ENCODE measurements at regions not wholly inside any gene's neighbourhood (a gene's known extent, or its start where the extent isn't known, plus 50 kb on each side); places are given as distances from the start of the nearest gene placed in this dataset.
"Not testable (repeated sequence)": the region's sequence is repeated elsewhere in the genome, so short reads cannot be mapped to it uniquely, and the experiment has no call there.

DNA sequence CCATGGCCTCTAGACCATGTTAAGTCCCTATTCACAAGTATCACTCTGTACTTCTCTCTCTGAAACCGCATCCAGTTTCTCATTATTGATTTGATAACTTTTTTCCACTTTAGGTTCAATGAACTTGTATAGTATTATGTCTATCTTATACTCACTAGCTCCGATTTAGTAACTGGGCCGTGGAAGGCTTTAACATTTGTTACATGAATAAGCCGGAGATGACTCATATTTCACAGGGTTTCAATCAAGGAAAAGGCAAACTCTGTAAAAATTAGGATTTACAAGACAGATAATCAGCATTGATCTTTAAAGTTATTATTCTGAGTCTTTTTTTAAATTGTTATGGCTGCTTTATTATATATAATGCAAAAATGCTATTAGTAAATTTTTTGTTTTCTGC, 662.2 kb upstream of the CNTN5 start:
- POLR2A ChIA-PET = no interaction called here
- TF ChIP-seq CTBP1 (IDR thresholded peaks at IDR 0.05; ENCODE audit: borderline replicate concordance) (no peak), NFRKB (IDR thresholded peaks at IDR 0.05) (no peak), BHLHE40 (IDR thresholded peaks at IDR 0.05; ENCODE audit: borderline replicate concordance) (no peak), TARDBP (IDR thresholded peaks at IDR 0.05) (no peak), SUZ12 (IDR thresholded peaks at IDR 0.05) (no peak), SP1 (IDR thresholded peaks at IDR 0.05) (no peak), FOXK2 (IDR thresholded peaks at IDR 0.05) (no peak), ELF4 (IDR thresholded peaks at IDR 0.05) (no peak), ZNF384 (IDR thresholded peaks at IDR 0.05) (no peak), L3MBTL2 (conservative IDR thresholded peaks at IDR 0.05) (no peak), FOXM1 (IDR thresholded peaks at IDR 0.05; ENCODE audit: borderline replicate concordance) (no peak), LEF1 (IDR thresholded peaks at IDR 0.05; ENCODE audit: borderline replicate concordance) (no peak), FOXA1 (IDR thresholded peaks at IDR 0.05) (no peak), HDGF (IDR thresholded peaks at IDR 0.05; ENCODE audit: borderline replicate concordance) (no peak)
- TF ChIP-seq, protein P1, sequence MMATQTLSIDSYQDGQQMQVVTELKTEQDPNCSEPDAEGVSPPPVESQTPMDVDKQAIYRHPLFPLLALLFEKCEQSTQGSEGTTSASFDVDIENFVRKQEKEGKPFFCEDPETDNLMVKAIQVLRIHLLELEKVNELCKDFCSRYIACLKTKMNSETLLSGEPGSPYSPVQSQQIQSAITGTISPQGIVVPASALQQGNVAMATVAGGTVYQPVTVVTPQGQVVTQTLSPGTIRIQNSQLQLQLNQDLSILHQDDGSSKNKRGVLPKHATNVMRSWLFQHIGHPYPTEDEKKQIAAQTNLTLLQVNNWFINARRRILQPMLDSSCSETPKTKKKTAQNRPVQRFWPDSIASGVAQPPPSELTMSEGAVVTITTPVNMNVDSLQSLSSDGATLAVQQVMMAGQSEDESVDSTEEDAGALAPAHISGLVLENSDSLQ (IDR thresholded peaks at IDR 0.05) = no peak
- CTCF ChIA-PET = no interaction called here
- DNase-seq (ENCODE audit: extremely low spot score) = no peak

DNA sequence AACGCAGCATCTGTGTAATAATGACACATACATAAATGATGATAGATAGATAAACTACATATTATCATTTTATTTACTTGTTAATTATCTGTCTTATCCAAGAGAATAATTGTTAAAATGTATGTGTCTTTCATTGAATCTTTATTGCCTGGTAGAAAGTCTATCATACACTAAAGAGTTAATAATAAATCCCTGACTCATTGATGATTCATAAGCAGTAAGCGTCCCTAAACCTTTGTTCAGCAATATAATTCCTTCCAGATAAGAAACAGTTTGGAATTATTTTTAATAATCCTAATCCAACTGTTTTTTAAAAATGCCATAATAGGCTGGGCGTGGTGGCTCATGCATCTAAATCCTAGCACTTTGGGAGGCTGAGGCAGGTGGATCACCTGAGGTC, 655.6 kb upstream of the CNTN5 start:
- DNase-seq (ENCODE audit: extremely low spot score) = no peak
- TF ChIP-seq ARNT (IDR thresholded peaks at IDR 0.05) (no peak), SUZ12 (IDR thresholded peaks at IDR 0.05) (no peak), BHLHE40 (IDR thresholded peaks at IDR 0.05; ENCODE audit: borderline replicate concordance) (no peak), ZNF384 (IDR thresholded peaks at IDR 0.05) (no peak), TARDBP (IDR thresholded peaks at IDR 0.05) (no peak), L3MBTL2 (conservative IDR thresholded peaks at IDR 0.05) (no peak)

DNA sequence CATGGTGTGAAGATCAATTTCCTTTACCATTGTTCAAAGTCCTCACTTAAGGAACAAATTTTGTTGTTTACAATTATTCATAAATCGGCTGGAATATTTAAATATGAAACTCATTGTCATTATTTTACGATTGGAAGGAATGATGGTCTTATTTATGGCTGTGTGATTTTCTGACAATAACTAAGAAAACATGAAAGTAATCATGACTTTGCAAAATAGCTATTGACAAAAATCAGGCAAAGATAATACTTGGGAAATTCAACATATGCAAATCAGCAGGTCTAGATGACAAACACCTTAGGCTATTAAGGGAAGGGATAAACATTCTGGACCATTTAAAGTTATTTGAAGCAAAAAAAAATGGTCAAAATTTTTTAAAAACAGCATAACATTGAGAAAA, 654.8 kb upstream of the CNTN5 start:
- TF ChIP-seq ARNT (IDR thresholded peaks at IDR 0.05) (no peak), TARDBP (IDR thresholded peaks at IDR 0.05) (no peak), BHLHE40 (IDR thresholded peaks at IDR 0.05; ENCODE audit: borderline replicate concordance) (no peak), L3MBTL2 (conservative IDR thresholded peaks at IDR 0.05) (no peak), SUZ12 (IDR thresholded peaks at IDR 0.05) (no peak), ZNF384 (IDR thresholded peaks at IDR 0.05) (no peak)
- ChIA-PET POLR2A (no interaction called here), CTCF (no interaction called here)
- DNase-seq (ENCODE audit: extremely low spot score) = no peak

More for the DNA sequence above, 655.6 kb upstream of the CNTN5 start:
- ChIA-PET CTCF (no interaction called here), POLR2A (no interaction called here)

DNA sequence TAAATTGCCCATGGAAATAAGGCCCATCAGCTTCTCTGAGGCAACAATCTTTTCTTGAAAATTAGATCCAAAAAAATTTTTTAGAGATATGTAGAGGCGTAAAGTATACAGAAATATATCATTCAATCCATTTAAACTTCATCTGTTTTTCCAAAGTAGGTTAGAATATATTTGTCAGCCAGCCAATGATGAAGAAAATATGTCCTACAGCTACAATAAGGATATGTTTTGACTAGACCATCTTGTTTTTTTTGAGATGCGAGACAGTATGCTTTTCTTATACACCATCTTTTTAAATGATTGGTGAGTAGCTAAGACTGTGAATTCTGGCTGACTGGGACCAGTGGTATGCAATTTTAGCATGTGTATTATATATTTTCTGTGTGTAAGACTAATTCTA, 630.4 kb upstream of the CNTN5 start:
- ChIA-PET CTCF (no interaction called here), POLR2A (no interaction called here)
- TF ChIP-seq BHLHE40 (IDR thresholded peaks at IDR 0.05; ENCODE audit: borderline replicate concordance) (no peak), LEF1 (IDR thresholded peaks at IDR 0.05; ENCODE audit: borderline replicate concordance) (no peak)
- no peak for DNase-seq (ENCODE audit: extremely low spot score)

DNA sequence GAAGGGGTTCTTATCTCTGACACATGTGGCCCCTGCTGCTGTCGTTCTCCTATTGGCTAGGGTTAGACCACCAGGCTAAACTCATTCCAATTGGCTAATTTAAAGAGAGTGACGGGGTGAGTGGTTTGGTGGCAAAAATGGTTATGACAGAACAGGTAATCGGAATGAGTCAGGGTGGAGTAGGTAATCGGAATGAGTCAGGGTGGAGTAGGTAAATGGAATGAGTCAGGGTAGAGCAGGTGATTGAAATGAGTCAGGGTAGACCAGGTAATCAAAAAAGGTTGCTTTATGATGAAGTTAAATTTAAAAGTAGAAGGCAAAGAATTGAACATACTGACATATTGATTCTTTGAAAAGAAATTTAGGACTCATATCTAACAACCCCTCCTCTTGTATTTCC, 626.2 kb upstream of the CNTN5 start:
- CTCF ChIA-PET; POLR2A ChIA-PET; DNase-seq (ENCODE audit: extremely low spot score): not testable (repeated sequence)

DNA sequence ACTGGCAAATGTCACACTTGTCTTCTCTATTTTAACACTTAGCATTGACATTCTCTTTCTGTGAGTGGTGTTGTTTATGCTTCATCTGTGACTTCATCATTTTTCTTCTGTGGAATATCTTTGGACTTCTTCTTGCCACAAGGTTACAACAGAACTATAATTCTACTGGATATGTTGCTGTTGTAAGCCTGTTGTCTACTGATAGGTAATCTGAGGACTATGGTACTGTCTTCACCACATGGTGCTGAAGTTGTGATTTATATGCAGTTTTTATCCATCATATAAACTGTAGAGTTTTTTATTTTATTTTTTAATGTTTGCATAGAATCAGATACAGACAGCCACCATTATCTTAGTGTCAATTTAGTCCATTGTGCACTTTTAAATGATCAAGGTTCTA, 622.2 kb upstream of the CNTN5 start:
- DNase-seq (ENCODE audit: extremely low spot score) = no peak
- ChIA-PET POLR2A (no interaction called here), CTCF (no interaction called here)
- TF ChIP-seq ARNT (IDR thresholded peaks at IDR 0.05) (no peak), HDGF (IDR thresholded peaks at IDR 0.05; ENCODE audit: borderline replicate concordance) (no peak), ZNF384 (IDR thresholded peaks at IDR 0.05) (no peak), BHLHE40 (IDR thresholded peaks at IDR 0.05; ENCODE audit: borderline replicate concordance) (no peak)

DNA sequence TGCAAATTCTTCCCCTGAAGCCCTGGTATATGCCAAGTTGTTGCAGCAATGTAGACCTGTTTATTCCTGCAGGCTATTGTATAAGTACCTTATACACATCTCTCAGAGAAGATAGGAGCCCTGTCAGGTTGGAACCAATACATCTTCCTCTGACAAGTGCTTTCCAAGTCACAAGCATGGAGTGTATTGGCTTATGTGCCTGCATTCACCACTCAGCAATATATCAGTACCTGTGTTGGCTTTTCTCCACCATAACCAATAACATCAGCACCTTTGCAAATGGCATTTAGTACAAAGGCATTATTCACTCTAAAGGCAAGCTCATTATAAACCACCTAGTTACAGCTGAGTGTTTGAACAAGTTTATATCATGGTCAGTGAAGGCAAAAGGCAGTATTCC, 611.7 kb upstream of the CNTN5 start:
- ChIA-PET CTCF (no interaction called here), POLR2A (no interaction called here)
- DNase-seq (ENCODE audit: extremely low spot score) = no peak
- TF ChIP-seq, protein P1 (IDR thresholded peaks at IDR 0.05) = no peak
- TF ChIP-seq TARDBP (IDR thresholded peaks at IDR 0.05) (no peak), CTBP1 (IDR thresholded peaks at IDR 0.05; ENCODE audit: borderline replicate concordance) (no peak), L3MBTL2 (conservative IDR thresholded peaks at IDR 0.05) (no peak), BHLHE40 (IDR thresholded peaks at IDR 0.05; ENCODE audit: borderline replicate concordance) (no peak), LEF1 (IDR thresholded peaks at IDR 0.05; ENCODE audit: borderline replicate concordance) (no peak), FOXM1 (IDR thresholded peaks at IDR 0.05; ENCODE audit: borderline replicate concordance) (no peak)

DNA sequence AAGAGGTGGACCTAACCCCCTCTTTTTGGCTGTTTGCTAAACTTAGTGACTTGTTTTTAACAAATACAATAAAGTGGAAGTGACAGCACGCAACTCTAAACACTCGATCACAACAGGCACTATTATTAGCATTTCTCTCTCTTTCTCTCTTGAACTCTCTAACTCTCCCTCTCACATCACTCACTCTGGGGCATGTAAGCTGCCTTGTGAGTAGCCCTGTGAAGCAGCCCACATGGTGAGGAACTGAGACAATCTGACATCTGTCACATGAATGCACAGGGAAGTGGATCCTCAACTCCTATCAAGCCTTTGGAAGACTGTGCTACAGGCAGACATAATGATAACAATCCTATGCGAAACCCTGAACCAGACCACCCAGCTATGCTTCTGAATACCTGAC, 609.0 kb upstream of the CNTN5 start:
- ChIA-PET CTCF (no interaction called here), POLR2A (no interaction called here)
- TF ChIP-seq, protein P1 (IDR thresholded peaks at IDR 0.05) = no peak
- no peak for TF ChIP-seq NFRKB (IDR thresholded peaks at IDR 0.05)
- TF ChIP-seq LEF1 (IDR thresholded peaks at IDR 0.05; ENCODE audit: borderline replicate concordance) = no peak
- TF ChIP-seq SP1 (IDR thresholded peaks at IDR 0.05) = no peak
- TF ChIP-seq FOXM1 (IDR thresholded peaks at IDR 0.05; ENCODE audit: borderline replicate concordance) = no peak
- TF ChIP-seq L3MBTL2 (conservative IDR thresholded peaks at IDR 0.05) = no peak
- no peak for TF ChIP-seq ARNT (IDR thresholded peaks at IDR 0.05)
- no peak for TF ChIP-seq HDGF (IDR thresholded peaks at IDR 0.05; ENCODE audit: borderline replicate concordance)
- DNase-seq (ENCODE audit: extremely low spot score) = no peak
